Muscle of back (tissue), 3 donors: ENCODE measurements at regions not wholly inside any gene's neighbourhood (a gene's known extent, or its start where the extent isn't known, plus 50 kb on each side); places are given as distances from the start of the nearest gene placed in this dataset.
A peak's percentile ranks its signal among the peaks of the same experiment; 100 is the strongest.

Experiments
- DNase-seq, 3 donors: peaks; one replicate each; pipeline versions ENCODE4 v3.0.0 to v3.0.0-alpha.2; 2013

- DNase-seq = no peak
Measured at GRCh38 chr3:55243678-55244077, 243.4 kb downstream of the WNT5A start.

- no peak for DNase-seq
Measured at GRCh38 chr3:55242921-55243320, 244.2 kb downstream of the WNT5A start.

DNA sequence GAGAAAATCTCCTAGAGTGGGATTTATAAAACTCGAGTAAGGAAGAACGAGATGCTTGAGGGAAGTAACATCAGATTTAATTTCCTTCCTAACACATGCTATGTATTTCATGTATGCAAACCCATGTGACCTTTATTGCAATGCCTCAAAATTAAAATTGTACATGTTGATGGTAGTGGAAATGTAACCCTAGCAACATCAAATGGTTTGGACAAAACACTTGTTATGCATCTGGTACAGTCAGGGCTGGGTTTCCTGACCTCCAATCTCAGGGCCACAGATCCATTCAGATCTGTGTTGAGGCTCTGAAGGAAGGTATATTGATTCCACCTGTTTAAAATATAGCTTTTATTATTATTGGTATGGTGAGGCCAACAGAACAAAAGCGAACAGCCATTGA, 246.0 kb downstream of the WNT5A start:
- no peak for DNase-seq

- DNase-seq = no peak
Measured at GRCh38 chr3:55235416-55235815, 251.7 kb downstream of the WNT5A start.

DNA sequence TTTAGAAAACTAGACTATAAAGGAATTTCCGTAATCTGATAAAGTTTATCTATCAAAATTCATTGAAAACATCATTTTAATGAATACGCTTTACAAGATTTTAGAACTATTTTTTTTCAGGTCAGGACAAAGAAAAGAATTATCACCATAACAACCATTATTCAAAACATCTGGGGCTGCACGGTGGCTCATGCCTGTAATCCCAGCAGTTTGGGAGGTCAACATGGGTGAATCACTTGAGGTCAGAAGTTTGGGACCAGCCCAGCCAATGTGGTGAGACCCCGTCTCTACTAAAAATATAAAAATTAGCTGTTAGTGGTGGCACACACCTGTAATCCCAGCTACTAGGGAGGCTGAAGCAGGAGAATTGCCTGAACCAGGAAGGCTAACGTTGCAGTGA, 260.4 kb downstream of the WNT5A start:
- DNase-seq = no peak

- DNase-seq = no peak
Measured at GRCh38 chr3:55218577-55218976, 268.5 kb downstream of the WNT5A start.

DNA sequence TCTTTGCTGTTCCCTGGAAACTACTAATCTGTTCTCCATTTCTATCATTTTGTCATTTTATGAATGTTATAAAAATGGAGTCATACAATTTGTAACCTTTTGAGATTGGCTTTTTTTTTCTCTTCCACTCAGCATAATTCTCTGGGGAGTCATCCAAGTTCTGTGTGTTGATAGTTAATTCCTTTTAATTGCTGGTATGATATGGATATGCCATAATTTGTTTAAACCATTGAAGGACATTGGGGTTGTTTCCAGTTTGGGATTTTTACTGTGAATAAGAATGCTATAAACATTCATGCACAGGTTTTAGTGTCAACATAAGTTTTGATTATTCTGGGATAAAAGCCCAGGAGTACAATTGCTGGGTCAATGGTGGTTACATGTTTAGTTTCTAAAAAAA, 279.4 kb downstream of the WNT5A start:
- DNase-seq = no peak

- DNase-seq = no peak
Measured at GRCh38 chr3:55205990-55206389, 278.1 kb upstream of the LRTM1 start.

DNA sequence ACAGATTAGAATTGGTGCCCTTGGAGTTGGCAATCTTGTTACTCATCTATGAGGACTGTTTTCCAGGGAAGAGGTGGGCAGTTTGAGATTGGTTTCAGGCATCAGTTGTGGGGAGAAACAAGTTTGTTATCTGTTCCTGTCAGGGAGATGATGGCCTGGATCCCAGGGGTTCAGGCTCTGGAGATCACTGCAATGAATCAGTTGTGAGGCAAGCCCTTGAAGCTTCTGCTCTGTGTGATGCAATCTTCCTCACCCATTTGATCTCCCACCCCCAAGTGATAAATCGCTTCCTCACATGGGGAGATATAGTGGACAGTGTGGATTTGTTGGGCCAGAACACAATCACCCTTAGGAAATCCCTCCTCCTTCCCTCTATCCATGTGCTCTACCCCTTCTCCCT, 276.6 kb upstream of the LRTM1 start:
- DNase-seq = no peak

GRCh38 chr3:55203546-55203945, 275.7 kb upstream of the LRTM1 start:
- no peak for DNase-seq

DNA sequence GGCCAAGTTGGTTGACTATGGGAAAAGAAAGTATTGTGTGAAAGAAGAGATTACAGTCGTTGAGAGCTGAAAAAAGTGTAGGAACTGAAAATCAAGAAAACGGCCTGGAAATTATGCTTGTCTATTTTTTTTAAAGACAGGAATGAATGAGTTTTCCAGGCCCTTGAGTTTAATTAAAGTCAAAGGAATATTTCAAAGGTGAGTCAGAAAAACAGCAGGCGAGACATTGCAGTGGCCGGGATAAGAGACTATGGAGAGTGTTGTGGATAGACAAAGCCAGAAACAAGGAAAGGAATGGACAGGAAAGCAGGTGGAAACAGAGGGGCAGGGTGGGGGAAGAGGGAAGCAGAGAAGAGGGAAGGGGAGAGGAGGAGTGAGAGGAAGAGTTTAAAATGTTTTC, 275.1 kb upstream of the LRTM1 start:
- DNase-seq = peak in 1 of 3 donors; percentile 33

DNA sequence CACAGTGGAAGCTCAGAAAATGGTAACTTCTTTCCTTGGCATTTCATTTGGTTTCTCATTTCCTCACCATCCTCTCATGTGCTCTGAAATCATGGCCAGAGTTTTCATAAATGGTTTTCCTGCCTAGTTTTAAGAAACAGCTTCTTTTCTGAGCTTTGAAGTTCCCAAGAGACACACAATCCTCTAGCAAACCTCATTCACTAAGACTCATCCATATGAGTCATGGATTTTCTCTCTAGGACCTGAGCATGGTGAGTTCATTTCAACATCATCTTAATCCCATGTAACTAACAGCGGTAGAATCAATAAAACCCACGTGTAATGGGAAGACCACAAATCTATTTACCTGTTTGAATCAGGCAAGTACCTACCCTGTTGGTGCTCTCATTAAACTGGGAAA, 274.5 kb upstream of the LRTM1 start:
- DNase-seq = peak in 1 of 3 donors; percentile 84

DNA sequence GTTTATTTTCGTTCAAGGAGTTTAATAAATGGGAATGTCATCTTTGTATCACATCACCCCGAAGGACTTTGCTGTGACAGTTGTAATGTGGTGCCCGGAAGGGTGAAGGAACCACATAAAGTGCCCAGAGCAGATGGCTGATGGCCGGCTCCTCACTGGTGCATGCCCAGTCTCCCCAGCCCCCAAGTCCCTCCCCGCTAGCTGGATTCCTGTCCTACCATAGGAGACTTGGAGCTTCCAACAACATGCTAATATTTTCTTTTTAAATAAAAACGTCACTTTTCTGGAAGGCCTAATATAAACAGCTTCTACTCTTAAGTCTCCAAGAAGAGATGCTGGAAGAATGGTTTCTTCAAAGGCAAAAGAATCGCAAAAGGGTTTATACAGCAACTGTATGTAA, 273.9 kb upstream of the LRTM1 start:
- no peak for DNase-seq

- DNase-seq = no peak
Measured at GRCh38 chr3:55200906-55201305, 273.0 kb upstream of the LRTM1 start.

GRCh38 chr3:55198554-55198953, 270.7 kb upstream of the LRTM1 start:
- DNase-seq = peak in 1 of 3 donors; percentile 90

DNA sequence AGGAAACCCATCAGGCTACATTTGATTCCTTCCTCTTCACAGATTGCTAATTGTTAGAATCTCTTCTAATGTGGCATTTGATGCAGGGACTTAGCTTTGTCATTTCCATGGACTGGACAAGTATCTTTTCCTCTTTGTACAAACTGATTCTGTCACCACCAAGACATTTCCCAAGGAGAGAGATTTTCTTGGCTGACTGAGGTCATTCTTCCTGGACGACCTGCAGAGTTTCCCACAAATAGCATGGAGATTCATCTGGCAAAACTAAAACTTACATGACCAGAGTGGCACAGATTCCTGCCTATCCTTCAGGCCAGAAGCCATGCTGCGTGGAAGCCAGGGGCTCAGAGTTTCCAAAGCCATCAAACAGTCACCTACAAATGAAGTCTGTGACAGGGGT, 269.2 kb upstream of the LRTM1 start:
- no peak for DNase-seq

- no peak for DNase-seq
Measured at GRCh38 chr3:55196495-55196894, 268.6 kb upstream of the LRTM1 start.

DNA sequence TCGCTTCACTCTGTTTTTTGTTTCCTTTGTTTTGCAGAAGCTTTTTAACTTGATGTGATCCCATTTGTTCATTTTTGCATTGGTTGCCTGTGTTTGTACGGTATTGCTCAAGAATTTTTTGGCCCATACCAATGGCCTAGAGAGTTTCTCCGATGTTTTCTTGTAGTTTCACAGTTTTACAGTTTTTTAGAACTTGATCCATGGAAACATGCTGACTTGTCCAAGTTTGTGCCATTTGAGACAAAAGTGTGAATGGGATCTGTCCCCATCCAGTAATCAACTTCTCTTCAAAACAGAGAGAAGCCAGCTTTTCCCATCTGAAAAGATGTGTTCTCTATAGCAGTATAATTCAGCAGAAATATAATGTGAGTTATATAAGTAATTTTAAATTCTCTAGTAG, 266.5 kb upstream of the LRTM1 start:
- peak in 1 of 3 donors; percentile 34 for DNase-seq

DNA sequence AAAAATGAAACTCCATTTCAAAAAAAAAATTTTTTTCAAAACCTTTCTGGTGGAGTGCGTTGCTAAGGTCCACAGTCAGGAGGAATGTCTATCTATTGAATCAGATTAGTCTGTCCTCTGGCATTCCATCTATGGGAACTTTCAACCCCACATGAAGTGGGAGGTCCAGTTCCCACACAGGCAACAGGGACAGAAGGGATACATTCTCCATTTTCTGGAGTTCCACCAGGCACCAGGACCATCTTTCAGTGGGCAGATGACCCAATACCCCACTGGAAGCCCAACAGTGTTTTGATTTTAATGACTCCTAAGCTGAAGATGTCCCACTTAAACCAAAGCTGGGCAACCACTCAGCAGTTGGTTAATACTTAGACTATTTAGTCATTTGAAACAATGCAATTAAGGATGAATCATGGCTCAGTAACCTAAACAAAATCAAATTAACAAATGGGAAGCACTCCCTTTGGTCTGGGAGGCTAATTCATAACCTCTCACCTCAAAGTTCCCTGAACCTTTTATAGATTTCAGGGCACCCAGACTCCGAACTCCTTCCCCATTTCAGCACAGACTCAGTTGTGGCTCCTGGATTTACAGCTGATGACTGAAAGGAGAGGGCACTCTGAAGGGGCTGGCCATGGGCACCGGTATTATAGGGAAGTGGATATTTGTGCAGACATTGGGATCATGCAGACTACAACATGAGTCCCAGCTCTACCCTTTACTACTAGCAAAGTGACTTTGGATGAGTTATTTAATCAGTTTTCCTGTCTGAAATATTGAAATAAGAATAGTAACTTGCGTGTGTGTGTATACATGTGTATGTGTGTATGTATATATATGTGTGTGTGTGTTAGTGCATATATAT, 264.3 kb upstream of the LRTM1 start:
- peak in 1 of 3 donors; percentile 94 for DNase-seq

GRCh38 chr3:55190331-55190730, 262.5 kb upstream of the LRTM1 start:
- peak in 1 of 3 donors; percentile 66 for DNase-seq

DNA sequence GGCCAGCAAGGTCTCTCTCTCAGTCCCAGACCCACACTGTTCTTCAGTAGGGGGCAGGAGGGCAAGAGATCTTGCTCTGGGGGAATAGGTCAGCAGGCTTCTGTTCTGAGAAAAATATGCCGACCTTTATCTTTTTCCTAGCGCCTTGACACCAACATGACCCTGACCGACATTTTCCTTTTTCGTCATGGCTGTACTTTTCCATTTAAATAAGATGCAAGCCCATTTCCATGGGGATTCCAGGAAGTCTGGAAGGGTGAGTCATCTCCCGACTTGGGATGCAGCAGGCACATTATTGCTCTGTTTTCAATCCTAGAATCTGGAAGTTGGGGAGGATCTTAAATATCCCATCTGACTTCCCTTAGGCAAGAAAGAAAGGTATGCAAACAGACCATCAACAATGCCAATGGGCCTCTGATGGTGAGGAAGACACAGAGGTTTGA, 261.5 kb upstream of the LRTM1 start:
- DNase-seq = peak in 1 of 3 donors; percentile 93

DNA sequence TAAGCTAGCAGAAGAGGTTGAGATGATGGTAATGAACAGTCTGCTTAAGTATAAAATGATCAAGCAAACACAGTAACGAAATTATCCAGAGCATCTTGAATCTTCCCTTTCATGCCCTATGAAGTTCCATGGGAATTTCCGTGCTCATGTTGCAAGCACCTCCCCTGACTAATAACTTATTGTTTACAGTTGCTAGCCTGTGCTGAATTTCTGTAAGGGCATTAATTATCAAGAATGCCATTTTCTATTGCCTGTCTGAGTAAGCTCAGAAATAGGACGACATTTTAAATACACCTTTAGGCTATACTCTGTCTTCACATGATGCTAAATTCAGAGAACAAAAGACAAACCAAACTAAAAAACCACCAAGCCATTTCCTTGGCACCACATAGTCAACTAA, 257.5 kb upstream of the LRTM1 start:
- DNase-seq = no peak

DNA sequence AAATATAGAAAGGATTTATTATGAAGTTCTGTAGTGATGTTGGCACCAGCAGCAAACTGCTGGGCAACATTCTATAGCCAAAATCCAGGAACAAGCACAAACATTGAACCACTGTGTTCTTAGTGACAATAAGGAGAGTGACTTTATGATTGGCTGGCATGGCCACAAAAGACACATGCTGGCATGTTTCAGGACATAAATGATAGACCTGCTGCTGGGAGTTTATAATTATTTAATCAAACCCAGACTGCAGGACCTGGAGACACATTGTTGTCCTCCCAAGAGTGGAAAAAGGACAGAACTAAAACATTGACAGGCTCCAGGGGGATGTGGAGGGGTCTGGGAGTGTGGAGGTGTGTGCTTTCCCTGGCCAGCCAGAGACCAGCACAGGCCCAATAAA, 255.3 kb upstream of the LRTM1 start:
- DNase-seq = no peak
